Choroid plexus epithelial cell (primary cell): ENCODE measurements at regions not wholly inside any gene's neighbourhood (a gene's known extent, or its start where the extent isn't known, plus 50 kb on each side); places are given as distances from the start of the nearest gene placed in this dataset.
A peak's percentile ranks its signal among the peaks of the same experiment; 100 is the strongest.

Experiments
- DNase-seq: peaks from one replicate; pipeline ENCODE4 v3.0.0-alpha.2; 2010; ENCODE audit warnings: low read depth
- H3K4me3 ChIP-seq: 2 replicates; pipeline ENCODE4 v1.5.1; 2011; ENCODE audit warnings: low read depth, mild to moderate bottlenecking, control low read depth, low read length, moderate library complexity
- CTCF ChIP-seq: conservative IDR thresholded peaks from 2 replicates; pipeline ENCODE4 v1.5.1; 2011; ENCODE audit warnings: low read depth, mild to moderate bottlenecking, control low read depth, inconsistent platforms, low read length, moderate library complexity

DNA sequence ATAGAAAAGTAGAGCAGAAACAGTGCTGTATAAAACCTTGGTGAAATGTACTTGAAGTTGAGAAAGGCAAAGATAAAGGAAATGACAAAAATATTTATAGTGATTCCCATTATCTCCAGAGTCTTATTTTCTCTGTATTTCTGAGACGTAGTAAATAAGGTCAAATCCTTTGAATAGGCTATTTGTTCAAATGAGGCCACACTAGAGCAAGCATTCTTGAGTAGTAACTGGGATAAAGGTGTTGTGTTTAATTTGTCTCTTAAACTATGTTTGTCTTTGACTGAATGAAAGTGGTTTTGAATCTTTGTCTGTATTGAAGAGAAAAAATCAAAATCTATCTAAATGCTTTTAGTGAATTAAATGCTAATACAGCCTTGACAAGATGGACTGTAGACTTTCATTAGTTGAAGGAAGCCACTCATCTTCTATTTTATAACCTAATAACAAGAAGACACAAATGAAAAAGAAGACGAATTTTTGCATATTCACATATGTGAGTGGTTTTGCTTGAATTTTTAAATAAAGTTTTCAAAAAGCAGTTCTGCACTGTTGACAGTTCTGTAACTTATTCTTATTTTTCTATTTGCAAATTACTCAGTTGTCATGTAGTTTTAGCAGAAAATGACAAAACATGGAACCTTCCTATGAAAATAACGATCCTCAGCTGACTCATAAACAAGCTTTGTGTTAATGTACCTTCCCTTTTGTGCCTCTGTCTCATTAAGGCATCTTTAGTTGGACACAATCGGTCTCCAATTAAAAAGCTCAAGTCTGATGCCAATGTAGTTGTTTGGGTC lies 94.8 kb upstream of the PCDH18 start:
- no peak overlapping the region for H3K4me3 ChIP-seq
- no peak for TF ChIP-seq CTCF
- DNase-seq, result no peak

- TF ChIP-seq CTCF, result no peak
- no peak overlapping the region for H3K4me3 ChIP-seq
- DNase-seq, result no peak
Observed at GRCh38 chr4:137623013-137623412, 90.7 kb upstream of the PCDH18 start.

GRCh38 chr4:137621056-137621455 lies 88.8 kb upstream of the PCDH18 start:
- DNase-seq, result no peak
- TF ChIP-seq CTCF, result no peak
- no peak overlapping the region for H3K4me3 ChIP-seq

- H3K4me3 ChIP-seq, result no peak overlapping the region
- TF ChIP-seq CTCF, result no peak
- DNase-seq, result no peak
Observed at GRCh38 chr4:137614491-137614890, 82.2 kb upstream of the PCDH18 start.

DNA sequence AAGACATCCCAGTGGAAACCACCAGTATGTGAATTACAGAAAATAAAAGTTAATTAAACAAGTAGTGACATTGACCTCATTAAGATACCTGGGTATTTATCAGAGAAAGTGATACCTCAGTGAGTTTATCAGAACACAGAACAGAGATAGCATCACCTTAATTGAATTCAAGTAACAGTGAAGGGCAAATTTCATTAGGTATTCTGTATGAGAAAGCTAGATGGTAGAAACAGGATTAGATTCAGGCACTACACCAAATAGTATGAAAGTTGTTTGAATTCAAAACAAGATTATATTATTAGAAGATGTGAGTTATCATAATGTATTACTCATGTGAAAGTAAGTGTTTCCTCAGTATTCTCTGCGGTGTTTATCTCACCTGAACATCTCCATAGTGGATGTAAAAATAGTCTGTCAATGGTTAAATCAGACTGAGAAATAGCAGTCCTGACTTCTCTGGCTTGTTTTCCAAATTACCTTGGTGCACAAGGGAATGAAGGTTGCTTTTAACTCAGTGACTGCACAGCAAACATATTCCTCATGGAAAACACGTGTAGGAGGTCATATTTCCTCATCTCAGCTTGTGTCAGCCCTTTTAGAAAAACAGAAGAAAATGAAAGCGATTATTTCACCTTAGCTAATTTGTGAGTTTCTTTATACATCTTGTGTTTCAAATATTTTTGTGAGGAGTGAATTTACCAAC lies 79.9 kb upstream of the PCDH18 start:
- no peak overlapping the region for H3K4me3 ChIP-seq
- peak; percentile 48 for DNase-seq
- no peak for TF ChIP-seq CTCF

- peak; percentile 72 for TF ChIP-seq CTCF
- peak; percentile 61 for DNase-seq
- no peak overlapping the region for H3K4me3 ChIP-seq
Observed at GRCh38 chr4:137610960-137611359, 78.7 kb upstream of the PCDH18 start.
